SK-N-SH (cell line): ENCODE measurements at regions not wholly inside any gene's neighbourhood (a gene's known extent, or its start where the extent isn't known, plus 50 kb on each side); places are given as distances from the start of the nearest gene placed in this dataset.

ENCODE experiments used
- CTCF ChIA-PET: fragments of 300-600, 350-600 bp; formaldehyde crosslinking; extraction: SDS; loops from one replicate; lab custom pipeline; 2021; lab: Yijun Ruan, JAX
- POLR2A ChIA-PET: fragments of 350-600 bp; sonication (Branson Sonifier 250); formaldehyde crosslinking; extraction: SDS; loops from one replicate; lab custom pipeline; 2020; ENCODE audit warnings: antibody characterized with exemption, inconsistent platforms; lab: Yijun Ruan, JAX
- DNase-seq: peaks from one replicate; pipeline ENCODE4 v3.0.0; 2012
- H2AFZ ChIP-seq: fragments of 200-600 bp; sonication (generic); 2 replicates; pipeline ENCODE4 v1.8.1; 2016; ENCODE audit warnings: antibody characterized with exemption, mild to moderate bottlenecking, low read depth
- H3F3A ChIP-seq: fragments of 200-600 bp; sonication (generic); replicated peaks from 2 replicates; pipeline ENCODE3; 2016; ENCODE audit warnings: antibody characterized with exemption, mild to moderate bottlenecking; ENCODE audit not compliant: insufficient read depth
- H3K27ac ChIP-seq, 2 experiments: fragments of 200-500 bp in 1 of 2; fragments of 200-600 bp in 1 of 2; sonication (Bioruptor generic) in 1 of 2; sonication (generic), shearing (Covaris generic) in 1 of 2; 2 replicates each; pipeline versions ENCODE4 v1.5.1 to v1.6.1; 2014 to 2016; ENCODE audit warnings: low read depth in 2 of 2, inconsistent platforms in 1 of 2, low read length in 1 of 2, mild to moderate bottlenecking in 1 of 2, mixed read lengths in 1 of 2
- H3K27me3 ChIP-seq: fragments of 200-600 bp; sonication (generic), shearing (Covaris generic); 2 replicates; pipeline ENCODE4 v1.6.1; 2016; ENCODE audit warnings: mixed run types; ENCODE audit not compliant: insufficient read depth
- H3K36me3 ChIP-seq, 2 experiments: fragments of 200-500 bp in 1 of 2; fragments of 200-600 bp in 1 of 2; sonication (Bioruptor generic) in 1 of 2; sonication (generic) in 1 of 2; replicated peaks in 1 of 2; 2 replicates each; pipeline versions ENCODE3 to v1.5.1; 2014 to 2016; ENCODE audit warnings: low read length in 1 of 2, mild to moderate bottlenecking in 1 of 2; ENCODE audit not compliant: insufficient read depth in 2 of 2, control insufficient read depth in 1 of 2
- H3K4me1 ChIP-seq, 2 experiments: fragments of 200-500 bp in 1 of 2; fragments of 200-600 bp in 1 of 2; sonication (Bioruptor generic) in 1 of 2; sonication (generic), shearing (Covaris generic) in 1 of 2; 2 replicates each; pipeline versions ENCODE4 v1.5.1 to v1.6.1; 2014 to 2016; ENCODE audit warnings: low read depth in 1 of 2, low read length in 1 of 2, mixed run types in 1 of 2; ENCODE audit not compliant: insufficient read depth in 2 of 2, control insufficient read depth in 1 of 2
- H3K4me2 ChIP-seq: fragments of 200-600 bp; sonication (generic), shearing (Covaris generic); 2 replicates; pipeline ENCODE4 v1.6.1; 2017; ENCODE audit warnings: mixed run types
- H3K4me3 ChIP-seq, 2 experiments: fragments of 200-500 bp in 1 of 2; fragments of 200-600 bp in 1 of 2; sonication (Bioruptor generic) in 1 of 2; sonication (generic), shearing (Covaris generic) in 1 of 2; 2 replicates each; pipeline versions ENCODE4 v1.5.1 to v1.8.1; 2014 to 2016; ENCODE audit warnings: low read depth in 2 of 2, inconsistent platforms in 1 of 2, low read length in 1 of 2, mild to moderate bottlenecking in 1 of 2, mixed read lengths in 1 of 2, moderate library complexity in 1 of 2
- H3K79me2 ChIP-seq: fragments of 200-600 bp; sonication (generic); 2 replicates; pipeline ENCODE4 v1.8.1; 2017; ENCODE audit warnings: mild to moderate bottlenecking; ENCODE audit not compliant: insufficient read depth
- H3K9ac ChIP-seq: fragments of 200-600 bp; sonication (generic); 2 replicates; pipeline ENCODE4 v1.6.1; 2017; ENCODE audit warnings: mixed run types
- H3K9me2 ChIP-seq: fragments of 200-600 bp; sonication (generic); 2 replicates; pipeline ENCODE4 v1.6.1; 2017; ENCODE audit warnings: mixed run types
- H3K9me3 ChIP-seq: fragments of 200-600 bp; sonication (generic); 2 replicates; pipeline ENCODE4 v1.6.1; 2017; ENCODE audit warnings: mixed run types, mild to moderate bottlenecking, moderate library complexity
- H4K20me1 ChIP-seq: fragments of 200-600 bp; sonication (generic); 2 replicates; pipeline ENCODE4 v1.6.1; 2017; ENCODE audit warnings: mild to moderate bottlenecking, mixed run types; ENCODE audit not compliant: insufficient read depth
- EZH2phosphoT487 ChIP-seq: fragments of 200-600 bp; sonication (generic); IDR thresholded peaks from 2 replicates; pipeline ENCODE4 v1.6.1; 2017; ENCODE audit warnings: low read depth, mixed run types, mild to moderate bottlenecking, antibody characterized with exemption, moderate library complexity, borderline replicate concordance
- GABPA ChIP-seq: IDR thresholded peaks from 2 replicates; pipeline ENCODE4 v1.4.0; 2012; ENCODE audit warnings: low read depth, mild to moderate bottlenecking
- JUND ChIP-seq: IDR thresholded peaks from 2 replicates; pipeline ENCODE4 v1.4.0; 2012
- NFIC ChIP-seq: IDR thresholded peaks from 2 replicates; pipeline ENCODE4 v1.4.0; 2012; ENCODE audit warnings: borderline replicate concordance
- RFX5 ChIP-seq: IDR thresholded peaks from 2 replicates; pipeline ENCODE4 v1.6.1; 2012; ENCODE audit warnings: mild to moderate bottlenecking, improper control_type of control experiment, low read length
- RXRA ChIP-seq: IDR thresholded peaks from 2 replicates; pipeline ENCODE4 v1.4.0; 2012; ENCODE audit warnings: low read depth, mild to moderate bottlenecking, borderline replicate concordance
- SIN3A ChIP-seq: IDR thresholded peaks from 2 replicates; pipeline ENCODE4 v1.6.1; 2012; ENCODE audit warnings: low read depth, mild to moderate bottlenecking, low read length, moderate library complexity, borderline replicate concordance
- SMC3 ChIP-seq: IDR thresholded peaks from 2 replicates; pipeline ENCODE4 v1.6.1; 2012; ENCODE audit warnings: low read depth, low read length, improper control_type of control experiment
- TEAD4 ChIP-seq: IDR thresholded peaks from 2 replicates; pipeline ENCODE4 v1.4.0; 2012; ENCODE audit warnings: mild to moderate bottlenecking, borderline replicate concordance; ENCODE audit not compliant: insufficient read depth
- YY1 ChIP-seq: IDR thresholded peaks from 2 replicates; pipeline ENCODE4 v1.4.0; 2012; ENCODE audit warnings: low read depth, mild to moderate bottlenecking
- WGBS: methylation state at CpG from one replicate; pipeline ENCODE4 v1.1.6; 2017; ENCODE audit warnings: low lambda C conversion rate; 5-methylcytosine and 5-hydroxymethylcytosine counted together
- TF ChIP-seq, protein P1 (sequence below): fragments of 150-350 bp; IDR thresholded peaks from 2 replicates; pipeline ENCODE4 v1.6.1; 2017; ENCODE audit warnings: antibody characterized with exemption, low read length, low read depth, borderline replicate concordance
- TF ChIP-seq, protein P2 (sequence below): IDR thresholded peaks from 2 replicates; pipeline ENCODE4 v1.4.0; 2012; ENCODE audit warnings: low read depth, borderline replicate concordance

DNA sequence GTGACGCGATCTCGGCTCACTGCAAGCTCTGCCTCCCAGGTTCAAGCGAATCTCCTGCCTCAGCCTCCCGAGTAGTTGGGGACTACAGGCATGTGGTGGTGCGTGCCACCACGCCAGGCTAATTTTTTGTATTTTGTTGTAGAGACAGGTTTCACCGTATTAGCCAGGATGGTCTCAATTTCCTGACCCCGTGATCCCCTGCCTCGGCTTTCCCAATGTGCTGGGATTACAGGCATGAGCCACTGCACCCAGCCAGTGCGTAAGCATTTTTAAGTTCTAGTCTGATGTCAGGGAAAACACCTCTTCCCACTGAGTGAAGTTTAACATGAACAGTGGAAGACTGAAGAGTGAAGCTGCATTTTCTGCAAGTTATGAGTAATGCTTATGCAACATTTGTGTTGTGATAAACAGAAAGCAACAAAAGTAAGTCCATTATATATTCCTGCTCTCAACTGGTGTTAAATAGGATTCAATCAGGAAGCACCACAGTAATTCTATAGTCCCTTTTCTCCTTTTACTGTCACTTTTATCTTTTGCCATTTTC is 1219.8 kb upstream of the RAG2 start:
- H3K4me3 ChIP-seq: no peak overlapping the region
- no peaks in the 10 kb centered on the region for H3K9me2 ChIP-seq
- no peaks in the 10 kb centered on the region for H4K20me1 ChIP-seq
- H3K79me2 ChIP-seq: no peaks in the 10 kb centered on the region
- TF ChIP-seq EZH2phosphoT487 (no peak), SMC3 (no peak), SIN3A (no peak), RFX5 (no peak), TEAD4 (no peak), YY1 (no peak), GABPA (no peak), JUND (no peak), NFIC (no peak)
- TF ChIP-seq, protein P1, sequence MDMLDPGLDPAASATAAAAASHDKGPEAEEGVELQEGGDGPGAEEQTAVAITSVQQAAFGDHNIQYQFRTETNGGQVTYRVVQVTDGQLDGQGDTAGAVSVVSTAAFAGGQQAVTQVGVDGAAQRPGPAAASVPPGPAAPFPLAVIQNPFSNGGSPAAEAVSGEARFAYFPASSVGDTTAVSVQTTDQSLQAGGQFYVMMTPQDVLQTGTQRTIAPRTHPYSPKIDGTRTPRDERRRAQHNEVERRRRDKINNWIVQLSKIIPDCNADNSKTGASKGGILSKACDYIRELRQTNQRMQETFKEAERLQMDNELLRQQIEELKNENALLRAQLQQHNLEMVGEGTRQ: no peak
- no peak overlapping the region for H2AFZ ChIP-seq
- no peak overlapping the region for H3K9ac ChIP-seq
- H3K4me2 ChIP-seq: no peak overlapping the region
- WGBS: 59% methylated on average over 11 of the region's 11 CpGs
- no peak overlapping the region for H3K27ac ChIP-seq
- H3K36me3 ChIP-seq: no peaks in the 10 kb centered on the region
- no peak for DNase-seq
- H3K4me1 ChIP-seq: no peaks in the 10 kb centered on the region
- H3K9me3 ChIP-seq: no peaks in the 10 kb centered on the region
- H3K27me3 ChIP-seq: no peaks in the 10 kb centered on the region
- ChIA-PET CTCF (interaction anchor here (0.7 kb wide), 1 partner anchor 584 kb away, joined by 3 read pairs; no protein-coding TSS in a partner anchor), POLR2A (no interaction called here)
- no peaks in the 10 kb centered on the region for H3F3A ChIP-seq

DNA sequence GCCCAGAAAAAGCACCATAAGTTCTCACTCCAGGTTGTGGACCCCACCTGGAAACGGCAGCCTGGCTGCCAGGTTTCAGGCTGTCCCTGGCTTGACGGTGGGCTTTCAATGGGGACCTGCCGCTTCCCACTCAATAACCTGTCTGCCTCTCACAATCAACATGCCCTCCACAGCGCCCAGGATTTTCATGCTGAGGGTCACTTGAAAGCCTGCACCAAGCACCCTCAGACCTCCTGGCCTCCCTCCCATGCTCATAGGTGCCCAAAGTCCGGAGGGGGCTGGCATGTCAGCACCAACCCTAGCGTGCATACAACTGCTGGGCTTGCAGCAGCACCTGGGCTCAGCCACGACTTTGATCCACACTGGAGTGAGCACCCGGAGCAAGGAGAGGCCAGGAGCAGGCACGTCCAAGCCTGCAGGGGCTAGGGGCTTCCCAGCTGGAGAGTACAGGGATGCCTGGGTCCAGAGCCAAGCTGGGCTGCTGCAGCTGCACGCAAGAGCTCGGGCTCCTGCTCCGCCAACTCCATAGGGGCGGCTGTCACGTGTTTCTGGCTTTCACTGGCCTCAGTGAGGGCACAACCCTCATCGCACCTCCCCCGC is 1214.3 kb upstream of the RAG2 start:
- no peaks in the 10 kb centered on the region for H3K9me3 ChIP-seq
- no peaks in the 10 kb centered on the region for H3K4me1 ChIP-seq
- H3K79me2 ChIP-seq: no peaks in the 10 kb centered on the region
- no peak overlapping the region for H3K4me3 ChIP-seq
- TF ChIP-seq SIN3A (no peak), RXRA (no peak)
- TF ChIP-seq, protein P2, sequence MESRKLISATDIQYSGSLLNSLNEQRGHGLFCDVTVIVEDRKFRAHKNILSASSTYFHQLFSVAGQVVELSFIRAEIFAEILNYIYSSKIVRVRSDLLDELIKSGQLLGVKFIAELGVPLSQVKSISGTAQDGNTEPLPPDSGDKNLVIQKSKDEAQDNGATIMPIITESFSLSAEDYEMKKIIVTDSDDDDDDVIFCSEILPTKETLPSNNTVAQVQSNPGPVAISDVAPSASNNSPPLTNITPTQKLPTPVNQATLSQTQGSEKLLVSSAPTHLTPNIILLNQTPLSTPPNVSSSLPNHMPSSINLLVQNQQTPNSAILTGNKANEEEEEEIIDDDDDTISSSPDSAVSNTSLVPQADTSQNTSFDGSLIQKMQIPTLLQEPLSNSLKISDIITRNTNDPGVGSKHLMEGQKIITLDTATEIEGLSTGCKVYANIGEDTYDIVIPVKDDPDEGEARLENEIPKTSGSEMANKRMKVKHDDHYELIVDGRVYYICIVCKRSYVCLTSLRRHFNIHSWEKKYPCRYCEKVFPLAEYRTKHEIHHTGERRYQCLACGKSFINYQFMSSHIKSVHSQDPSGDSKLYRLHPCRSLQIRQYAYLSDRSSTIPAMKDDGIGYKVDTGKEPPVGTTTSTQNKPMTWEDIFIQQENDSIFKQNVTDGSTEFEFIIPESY: no peak
- H3K4me2 ChIP-seq: no peak overlapping the region
- no peaks in the 10 kb centered on the region for H4K20me1 ChIP-seq
- no peaks in the 10 kb centered on the region for H3F3A ChIP-seq
- no peak overlapping the region for H2AFZ ChIP-seq
- no peaks in the 10 kb centered on the region for H3K36me3 ChIP-seq
- DNase-seq: no peak
- no peak overlapping the region for H3K27ac ChIP-seq
- CTCF ChIA-PET: interaction anchor here (1.5 kb wide), 1 partner anchor 979 kb away, joined by 5 read pairs; no protein-coding TSS in a partner anchor
- 64% methylated on average over 7 of the region's 16 CpGs for WGBS
- peaks cover 3% of the 10 kb centered on the region; the same call in 1 of the 2 replicates for H3K9me2 ChIP-seq
- no peaks in the 10 kb centered on the region for H3K27me3 ChIP-seq
- no peak overlapping the region for H3K9ac ChIP-seq
- POLR2A ChIA-PET: no interaction called here
